GM19395 (cell line): ENCODE measurements at regions not wholly inside any gene's neighbourhood (a gene's known extent, or its start where the extent isn't known, plus 50 kb on each side); places are given as distances from the start of the nearest gene placed in this dataset.

Experiments used
- ATAC-seq: cut with Tn5 transposase; IDR thresholded peaks from one replicate; pipeline ENCODE4 v1.9.1; 2021; ENCODE audit warnings: mild to moderate bottlenecking, moderate library complexity; ENCODE audit not compliant: unreplicated experiment

GRCh38 chr6:111957623-111958315 is 84.5 kb upstream of the FYN start:
- ATAC-seq = no peak

GRCh38 chr6:111958534-111958933 is 85.3 kb upstream of the FYN start:
- ATAC-seq = no peak

GRCh38 chr6:111959766-111960165 is 86.5 kb upstream of the FYN start:
- no peak for ATAC-seq

GRCh38 chr6:111967131-111967530 is 86.8 kb upstream of the CCN6 start:
- no peak for ATAC-seq

- ATAC-seq = no peak
Measured at GRCh38 chr6:111970426-111970825, 83.5 kb upstream of the CCN6 start.

- no peak for ATAC-seq
Measured at GRCh38 chr6:111971181-111971841, 82.6 kb upstream of the CCN6 start.

GRCh38 chr6:111971866-111972532 is 81.9 kb upstream of the CCN6 start:
- ATAC-seq = no peak

- no peak for ATAC-seq
Measured at GRCh38 chr6:111972745-111973117, 81.2 kb upstream of the CCN6 start.

- ATAC-seq = no peak
Measured at GRCh38 chr6:111973118-111973761, 80.7 kb upstream of the CCN6 start.

GRCh38 chr6:111973927-111974639 is 79.8 kb upstream of the CCN6 start:
- no peak for ATAC-seq

GRCh38 chr6:111975466-111975865 is 78.4 kb upstream of the CCN6 start:
- ATAC-seq = no peak

GRCh38 chr6:111976139-111976538 is 77.8 kb upstream of the CCN6 start:
- no peak for ATAC-seq

GRCh38 chr6:111978532-111979149 is 75.3 kb upstream of the CCN6 start:
- no peak for ATAC-seq

- no peak for ATAC-seq
Measured at GRCh38 chr6:111979633-111980032, 74.3 kb upstream of the CCN6 start.

- no peak for ATAC-seq
Measured at GRCh38 chr6:111980143-111980542, 73.8 kb upstream of the CCN6 start.

- no peak for ATAC-seq
Measured at GRCh38 chr6:111980971-111981840, 72.7 kb upstream of the CCN6 start.

- ATAC-seq = no peak
Measured at GRCh38 chr6:111982681-111983080, 71.2 kb upstream of the CCN6 start.

- ATAC-seq = no peak
Measured at GRCh38 chr6:111983193-111983592, 70.7 kb upstream of the CCN6 start.

- ATAC-seq = no peak
Measured at GRCh38 chr6:111984081-111984480, 69.8 kb upstream of the CCN6 start.
